ENCODE measurements at regions not wholly inside any gene's neighbourhood (a gene's known extent, or its start where the extent isn't known, plus 50 kb on each side); places are given as distances from the start of the nearest gene placed in this dataset.
A peak's percentile ranks its signal among the peaks of the same experiment; 100 is the strongest.
"Not testable (repeated sequence)": the region's sequence is repeated elsewhere in the genome, so short reads cannot be mapped to it uniquely, and the experiment has no call there.

GRCh38 chr16:60060731-60061130 is 1326.6 kb upstream of the GOT2 start:
- ATAC-seq (no peak), DNase-seq (no peak)
- intact Hi-C loops (cut with DNase I): no loop called here

- no peak for DNase-seq
- no peak for ATAC-seq
- intact Hi-C loops (cut with DNase I): no loop called here
Observed at GRCh38 chr16:60059141-60059540, 1325.0 kb upstream of the GOT2 start.

- intact Hi-C loops (cut with DNase I): no loop called here
- DNase-seq (no peak), ATAC-seq (no peak)
Observed at GRCh38 chr16:60041671-60042070, 1307.6 kb upstream of the GOT2 start.

- no peak for DNase-seq
- intact Hi-C loops (cut with DNase I): no loop called here
- ATAC-seq: no peak
Observed at GRCh38 chr16:60031740-60032139, 1297.6 kb upstream of the GOT2 start.

- DNase-seq (no peak), ATAC-seq (no peak)
- intact Hi-C loops (cut with DNase I): no loop called here
Observed at GRCh38 chr16:60027351-60027750, 1293.2 kb upstream of the GOT2 start.

- DNase-seq (no peak), ATAC-seq (no peak)
- intact Hi-C loops (cut with DNase I): no loop called here
Observed at GRCh38 chr16:60013076-60013475, 1279.0 kb upstream of the GOT2 start.

GRCh38 chr16:60001523-60001922 is 1267.4 kb upstream of the GOT2 start:
- intact Hi-C loops (cut with DNase I): no loop called here
- DNase-seq (no peak), ATAC-seq (no peak)

GRCh38 chr16:59997706-59998105 is 1263.6 kb upstream of the GOT2 start:
- intact Hi-C loops (cut with DNase I): no loop called here

GRCh38 chr16:59993101-59993500 is 1259.0 kb upstream of the GOT2 start:
- intact Hi-C loops (cut with DNase I): no loop called here

More at GRCh38 chr16:59997706-59998105, 1263.6 kb upstream of the GOT2 start:
- DNase-seq (no peak), ATAC-seq (no peak)

GRCh38 chr16:59991171-59991570 is 1257.1 kb upstream of the GOT2 start:
- ATAC-seq: no peak

More at GRCh38 chr16:59993101-59993500, 1259.0 kb upstream of the GOT2 start:
- ATAC-seq: no peak
- no peak for DNase-seq

GRCh38 chr16:59988591-59988990 is 1254.5 kb upstream of the GOT2 start:
- intact Hi-C loops (cut with DNase I): no loop called here
- ATAC-seq (no peak), DNase-seq (no peak)

More at GRCh38 chr16:59991171-59991570, 1257.1 kb upstream of the GOT2 start:
- intact Hi-C loops (cut with DNase I): no loop called here
- no peak for DNase-seq

- DNase-seq (no peak), ATAC-seq (no peak)
- intact Hi-C loops (cut with DNase I): no loop called here
Observed at GRCh38 chr16:59975953-59976352, 1241.8 kb upstream of the GOT2 start.

- ATAC-seq (no peak), DNase-seq (no peak)
- intact Hi-C loops (cut with DNase I): no loop called here
Observed at GRCh38 chr16:59973966-59974365, 1239.8 kb upstream of the GOT2 start.

- intact Hi-C loops (cut with DNase I): no loop called here
- DNase-seq (no peak), ATAC-seq (no peak)
Observed at GRCh38 chr16:59971264-59971663, 1237.1 kb upstream of the GOT2 start.

- DNase-seq (no peak), ATAC-seq (no peak)
- intact Hi-C loops (cut with DNase I): no loop called here
Observed at GRCh38 chr16:59964232-59964924, 1230.3 kb upstream of the GOT2 start.

- ATAC-seq (no peak), DNase-seq (no peak)
- intact Hi-C loops (cut with DNase I): no loop called here
Observed at GRCh38 chr16:59959311-59959710, 1225.2 kb upstream of the GOT2 start.

- no peak for DNase-seq
- ATAC-seq: no peak
- intact Hi-C loops (cut with DNase I): no loop called here
Observed at GRCh38 chr16:59950431-59950830, 1216.3 kb upstream of the GOT2 start.

GRCh38 chr16:59944041-59944440 is 1209.9 kb upstream of the GOT2 start:
- DNase-seq; intact Hi-C loops (cut with DNase I): not testable (repeated sequence)
- peak; percentile 38 to 86 for ATAC-seq

GRCh38 chr16:59941594-59941993 is 1207.5 kb upstream of the GOT2 start:
- no peak for ATAC-seq
- intact Hi-C loops (cut with DNase I): no loop called here
- DNase-seq: no peak

- ATAC-seq: no peak
- DNase-seq: no peak
- intact Hi-C loops (cut with DNase I): no loop called here
Observed at GRCh38 chr16:59920054-59920453, 1185.9 kb upstream of the GOT2 start.

- intact Hi-C loops (cut with DNase I): no loop called here
- ATAC-seq (no peak), DNase-seq (no peak)
Observed at GRCh38 chr16:59913666-59914065, 1179.5 kb upstream of the GOT2 start.

GRCh38 chr16:59909262-59909661 is 1175.1 kb upstream of the GOT2 start:
- DNase-seq (no peak), ATAC-seq (no peak)
- intact Hi-C loops (cut with DNase I): no loop called here

All from left cardiac atrium (tissue), 4 donors.